ENCODE measurements at regions not wholly inside any gene's neighbourhood (a gene's known extent, or its start where the extent isn't known, plus 50 kb on each side); places are given as distances from the start of the nearest gene placed in this dataset.
"Not testable (repeated sequence)": the region's sequence is repeated elsewhere in the genome, so short reads cannot be mapped to it uniquely, and the experiment has no call there.

DNA sequence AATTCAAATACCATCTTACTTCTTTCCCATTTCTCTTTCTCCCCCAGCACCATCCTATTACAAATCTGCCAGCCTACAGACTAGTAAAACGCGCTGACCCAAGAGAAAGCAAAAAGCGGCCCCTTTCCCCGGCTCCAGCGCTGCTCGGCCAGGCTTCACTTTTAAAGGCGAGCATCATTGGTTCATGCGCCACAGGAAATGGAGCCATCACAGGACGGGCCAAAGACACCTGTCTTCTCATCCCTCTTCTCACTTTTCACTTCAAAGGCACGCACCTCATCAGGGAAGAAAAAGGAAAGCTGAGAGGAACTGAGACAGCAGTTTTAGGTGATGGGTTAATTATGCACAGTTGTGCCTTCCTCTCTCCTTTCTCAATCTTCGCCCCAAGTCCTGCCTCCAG is 664.2 kb upstream of the USP24 start:
- H3K4me2 ChIP-seq (ENCODE audit: low read length): no peak overlapping the region
- H3K9ac ChIP-seq (ENCODE audit: low read depth, low read length): no peak overlapping the region
- H3K4me3 ChIP-seq (ENCODE audit: low read length): no peak overlapping the region
- H3K4me1 ChIP-seq (ENCODE audit: control insufficient read depth, insufficient read depth, low read length): no peaks in the 10 kb centered on the region
- no peaks in the 10 kb centered on the region for H3K27me3 ChIP-seq (ENCODE audit: control insufficient read depth, insufficient read depth, low read length)
- H3K9me3 ChIP-seq (replicated peaks; ENCODE audit: low read length): no peaks in the 10 kb centered on the region
- H3K36me3 ChIP-seq (ENCODE audit: insufficient read depth, low read length): no peaks in the 10 kb centered on the region

DNA sequence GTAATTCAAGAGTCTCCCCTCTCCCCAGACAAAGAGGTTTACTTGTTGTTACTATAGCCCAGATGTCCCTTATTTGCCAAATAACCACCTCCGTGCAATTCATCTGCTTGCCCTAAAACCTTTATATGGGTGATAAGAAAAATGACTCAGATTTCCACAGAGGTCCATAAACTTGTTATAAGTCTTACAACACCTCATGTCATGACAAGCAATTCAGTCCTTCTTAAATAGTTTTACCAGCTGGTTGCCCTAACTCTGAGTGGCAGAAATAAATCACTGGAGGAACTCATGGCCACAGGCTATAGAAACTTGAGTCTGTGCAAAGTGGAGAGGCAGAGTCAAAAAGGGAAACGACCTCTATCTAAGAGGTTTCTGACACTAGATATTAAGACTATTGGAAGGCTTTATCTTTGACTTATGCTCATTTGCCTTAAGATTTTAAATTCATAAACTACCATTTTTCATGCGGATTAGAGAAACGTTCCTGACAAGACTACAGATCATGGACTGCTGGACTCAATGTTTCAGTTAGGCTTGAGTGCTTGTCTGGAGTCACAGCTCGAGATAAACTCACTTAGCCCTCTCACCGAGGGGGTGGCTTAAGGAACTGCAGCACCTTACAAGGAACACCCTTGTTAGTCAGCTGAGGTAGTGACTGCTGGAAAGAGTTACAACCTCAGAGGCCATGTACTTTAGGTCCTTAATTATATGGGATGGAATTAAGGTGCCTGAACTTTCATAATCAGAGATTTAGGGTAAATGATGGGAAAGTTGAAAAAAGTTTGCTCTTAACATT is 662.5 kb upstream of the USP24 start:
- no peaks in the 10 kb centered on the region for H3K9me3 ChIP-seq (replicated peaks; ENCODE audit: low read length)
- no peaks in the 10 kb centered on the region for H3K4me1 ChIP-seq (ENCODE audit: control insufficient read depth, insufficient read depth, low read length)
- H3K4me2 ChIP-seq (ENCODE audit: low read length): no peak overlapping the region
- no peak overlapping the region for H3K9ac ChIP-seq (ENCODE audit: low read depth, low read length)
- no peaks in the 10 kb centered on the region for H3K27me3 ChIP-seq (ENCODE audit: control insufficient read depth, insufficient read depth, low read length)
- H3K36me3 ChIP-seq (ENCODE audit: insufficient read depth, low read length): no peaks in the 10 kb centered on the region
- no peak overlapping the region for H3K4me3 ChIP-seq (ENCODE audit: low read length)

DNA sequence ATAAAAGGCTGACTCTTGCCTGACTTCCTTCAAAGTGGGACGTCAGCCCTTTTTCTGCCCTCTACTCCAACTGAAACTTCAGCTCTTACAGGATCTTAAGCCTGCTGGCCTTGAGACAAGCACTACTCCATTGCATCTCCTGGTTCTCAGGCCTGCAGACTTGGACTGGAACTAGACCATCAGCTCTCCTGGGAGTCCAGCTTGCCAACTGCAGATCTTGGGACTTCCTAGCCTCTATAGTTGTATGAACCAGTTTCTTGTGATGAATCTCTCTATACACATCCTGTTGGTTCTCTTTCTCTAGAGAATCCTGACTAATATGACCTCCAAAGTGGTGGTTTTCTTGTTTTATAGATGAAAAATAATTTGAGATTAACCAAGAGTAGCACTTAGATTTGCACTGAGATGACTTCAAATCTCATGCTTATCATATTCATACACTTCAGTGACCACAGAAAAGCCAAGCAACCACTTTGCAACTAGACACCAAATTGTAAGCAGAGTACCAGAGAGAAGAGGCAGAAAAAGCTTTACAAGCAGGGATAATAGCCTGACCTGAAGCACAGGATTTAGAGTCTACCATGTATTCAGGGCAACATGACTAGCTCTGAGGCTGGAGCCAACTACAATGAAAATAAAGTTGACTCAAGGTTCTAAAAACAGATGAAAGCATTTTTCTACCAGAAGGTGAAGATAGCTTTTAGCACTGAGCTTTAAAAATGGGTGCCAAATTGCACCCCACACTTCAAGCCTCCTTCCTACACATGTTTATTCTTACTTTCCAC is 661.3 kb upstream of the USP24 start:
- no peak overlapping the region for H3K4me3 ChIP-seq (ENCODE audit: low read length)
- no peaks in the 10 kb centered on the region for H3K27me3 ChIP-seq (ENCODE audit: control insufficient read depth, insufficient read depth, low read length)
- no peak overlapping the region for H3K4me2 ChIP-seq (ENCODE audit: low read length)
- H3K9ac ChIP-seq (ENCODE audit: low read depth, low read length): no peak overlapping the region
- H3K36me3 ChIP-seq (ENCODE audit: insufficient read depth, low read length): no peaks in the 10 kb centered on the region
- no peaks in the 10 kb centered on the region for H3K4me1 ChIP-seq (ENCODE audit: control insufficient read depth, insufficient read depth, low read length)
- H3K9me3 ChIP-seq (replicated peaks; ENCODE audit: low read length): no peaks in the 10 kb centered on the region

DNA sequence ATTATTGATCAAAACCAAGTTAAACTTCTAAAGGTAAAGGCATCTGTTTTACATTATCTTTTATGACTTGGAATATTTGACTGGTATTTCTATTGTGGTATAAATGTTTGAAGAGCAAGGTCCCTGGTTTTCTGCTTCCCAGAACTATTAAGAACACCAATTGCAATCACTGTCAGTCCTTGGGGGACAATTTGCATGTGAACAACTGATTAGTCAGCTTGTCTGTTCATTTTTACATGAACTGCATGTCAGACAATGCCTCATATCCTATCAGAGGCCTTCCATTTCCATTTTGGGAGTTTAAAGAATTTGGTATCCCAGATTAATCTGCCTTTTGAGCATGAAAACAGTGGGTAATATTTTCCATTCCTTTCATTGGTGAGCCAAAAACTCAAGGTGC is 654.9 kb upstream of the USP24 start:
- H3K9me3 ChIP-seq (replicated peaks; ENCODE audit: low read length): no peaks in the 10 kb centered on the region
- no peaks in the 10 kb centered on the region for H3K27me3 ChIP-seq (ENCODE audit: control insufficient read depth, insufficient read depth, low read length)
- H3K4me3 ChIP-seq (ENCODE audit: low read length): no peak overlapping the region
- no peak overlapping the region for H3K9ac ChIP-seq (ENCODE audit: low read depth, low read length)
- H3K36me3 ChIP-seq (ENCODE audit: insufficient read depth, low read length): no peaks in the 10 kb centered on the region
- H3K4me1 ChIP-seq (ENCODE audit: control insufficient read depth, insufficient read depth, low read length): peaks cover 17% of the 10 kb centered on the region
- H3K4me2 ChIP-seq (ENCODE audit: low read length): no peak overlapping the region

DNA sequence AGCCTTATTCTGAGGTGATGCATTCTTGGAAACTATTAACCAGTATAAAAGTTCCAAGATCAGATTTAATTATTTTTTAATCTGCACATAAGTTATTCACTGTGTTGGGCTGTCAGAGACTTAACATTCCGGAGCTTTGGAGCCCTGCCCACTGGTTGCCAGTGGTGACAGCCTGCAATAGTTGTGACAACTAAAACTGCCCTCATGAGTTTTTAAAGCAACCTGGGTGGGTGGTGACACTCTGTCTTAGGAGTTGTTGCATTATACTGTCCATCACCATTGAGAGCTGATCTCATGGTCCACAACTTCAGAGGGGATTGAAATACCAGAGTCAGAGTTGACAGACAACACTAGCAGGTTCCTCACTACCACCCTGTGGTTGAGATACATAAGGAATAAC is 653.9 kb upstream of the USP24 start:
- H3K9ac ChIP-seq (ENCODE audit: low read depth, low read length): no peak overlapping the region

DNA sequence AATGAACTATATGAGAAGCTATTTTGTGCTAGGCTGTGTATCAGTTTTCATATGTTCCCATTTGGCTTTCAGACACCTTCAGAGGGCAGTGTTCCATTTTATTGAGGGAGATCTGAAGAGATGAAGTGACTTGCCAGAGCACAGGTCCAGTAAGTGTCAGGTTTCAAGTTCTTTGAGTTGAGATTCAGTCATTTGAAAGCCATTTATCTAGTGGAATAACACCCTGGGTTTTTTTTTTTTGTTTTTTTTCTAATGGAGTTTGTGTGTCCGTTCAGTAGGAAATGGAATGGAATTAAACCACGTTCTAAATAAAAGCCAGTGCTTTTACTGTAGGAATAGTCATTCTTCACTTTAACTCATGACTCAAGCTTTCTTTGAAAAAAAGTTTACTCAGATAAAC is 652.9 kb upstream of the USP24 start:
- H3K4me3 ChIP-seq (ENCODE audit: low read length): no peak overlapping the region
- no peaks in the 10 kb centered on the region for H3K9me3 ChIP-seq (replicated peaks; ENCODE audit: low read length)
- H3K4me2 ChIP-seq (ENCODE audit: low read length): no peak overlapping the region
- peaks cover 17% of the 10 kb centered on the region for H3K4me1 ChIP-seq (ENCODE audit: control insufficient read depth, insufficient read depth, low read length)
- H3K9ac ChIP-seq (ENCODE audit: low read depth, low read length): no peak overlapping the region
- no peaks in the 10 kb centered on the region for H3K36me3 ChIP-seq (ENCODE audit: insufficient read depth, low read length)
- H3K27me3 ChIP-seq (ENCODE audit: control insufficient read depth, insufficient read depth, low read length): no peaks in the 10 kb centered on the region

More for the DNA sequence above, 653.9 kb upstream of the USP24 start:
- H3K9me3 ChIP-seq (replicated peaks; ENCODE audit: low read length): no peaks in the 10 kb centered on the region
- H3K4me2 ChIP-seq (ENCODE audit: low read length): no peak overlapping the region
- H3K36me3 ChIP-seq (ENCODE audit: insufficient read depth, low read length): no peaks in the 10 kb centered on the region
- no peaks in the 10 kb centered on the region for H3K27me3 ChIP-seq (ENCODE audit: control insufficient read depth, insufficient read depth, low read length)
- no peak overlapping the region for H3K4me3 ChIP-seq (ENCODE audit: low read length)
- peaks cover 17% of the 10 kb centered on the region for H3K4me1 ChIP-seq (ENCODE audit: control insufficient read depth, insufficient read depth, low read length)

DNA sequence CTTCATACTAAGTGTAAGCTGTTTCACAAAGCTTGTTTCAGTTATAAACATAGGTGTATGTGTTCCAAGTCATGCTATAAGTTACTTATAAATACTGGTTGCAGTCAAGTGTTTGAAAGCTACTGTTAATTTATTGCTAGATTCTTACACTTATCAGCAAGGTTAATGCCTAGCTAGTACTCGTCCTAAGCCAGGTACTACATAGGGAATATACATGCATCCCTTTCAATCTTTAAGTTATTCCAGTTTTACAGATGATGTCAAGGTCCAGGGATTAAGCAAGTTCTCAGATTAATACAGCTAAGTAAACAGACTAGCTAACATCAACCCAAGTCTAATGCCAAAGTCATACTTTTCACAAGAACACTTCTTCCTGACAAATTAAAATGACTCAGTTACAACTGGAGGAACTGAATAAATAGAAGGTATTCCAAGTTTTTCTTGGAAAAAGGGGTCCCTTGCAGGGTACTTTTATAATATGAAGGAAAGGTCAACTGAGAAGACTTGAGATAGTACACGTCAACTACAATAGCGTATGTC is 652.2 kb upstream of the USP24 start:
- Histone ChIP-seq H3K4me3 (ENCODE audit: low read length) (no peak overlapping the region), H3K36me3 (ENCODE audit: insufficient read depth, low read length) (no peaks in the 10 kb centered on the region), H3K9ac (ENCODE audit: low read depth, low read length) (no peak overlapping the region), H3K9me3 (replicated peaks; ENCODE audit: low read length) (no peaks in the 10 kb centered on the region), H3K4me2 (ENCODE audit: low read length) (no peak overlapping the region), H3K27me3 (ENCODE audit: control insufficient read depth, insufficient read depth, low read length) (no peaks in the 10 kb centered on the region), H3K4me1 (ENCODE audit: control insufficient read depth, insufficient read depth, low read length) (peaks cover 17% of the 10 kb centered on the region)

DNA sequence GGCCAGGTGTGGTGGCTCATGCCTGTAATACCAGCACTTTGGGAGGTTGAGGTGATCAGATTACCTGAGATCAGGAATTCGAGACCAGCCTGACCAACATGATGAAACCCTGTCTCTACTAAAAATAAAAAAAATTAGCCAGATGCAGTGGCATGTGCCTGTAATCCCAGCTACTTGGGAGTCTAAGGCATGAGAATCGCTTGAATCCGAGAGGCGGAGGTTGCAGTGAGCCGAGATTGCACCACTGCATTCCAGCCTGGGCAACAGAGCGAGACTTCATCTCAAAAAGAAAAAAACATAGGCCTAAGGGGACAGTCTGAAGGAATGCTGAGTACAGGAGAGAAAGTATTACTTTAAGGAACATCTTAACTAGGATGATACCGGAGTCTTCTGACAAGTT is 650.6 kb upstream of the USP24 start:
- H3K9ac ChIP-seq (ENCODE audit: low read depth, low read length); H3K36me3 ChIP-seq (ENCODE audit: insufficient read depth, low read length); H3K27me3 ChIP-seq (ENCODE audit: control insufficient read depth, insufficient read depth, low read length); H3K9me3 ChIP-seq (replicated peaks; ENCODE audit: low read length); H3K4me2 ChIP-seq (ENCODE audit: low read length); H3K4me3 ChIP-seq (ENCODE audit: low read length): not testable (repeated sequence)
- peaks cover 17% of the 10 kb centered on the region for H3K4me1 ChIP-seq (ENCODE audit: control insufficient read depth, insufficient read depth, low read length)

DNA sequence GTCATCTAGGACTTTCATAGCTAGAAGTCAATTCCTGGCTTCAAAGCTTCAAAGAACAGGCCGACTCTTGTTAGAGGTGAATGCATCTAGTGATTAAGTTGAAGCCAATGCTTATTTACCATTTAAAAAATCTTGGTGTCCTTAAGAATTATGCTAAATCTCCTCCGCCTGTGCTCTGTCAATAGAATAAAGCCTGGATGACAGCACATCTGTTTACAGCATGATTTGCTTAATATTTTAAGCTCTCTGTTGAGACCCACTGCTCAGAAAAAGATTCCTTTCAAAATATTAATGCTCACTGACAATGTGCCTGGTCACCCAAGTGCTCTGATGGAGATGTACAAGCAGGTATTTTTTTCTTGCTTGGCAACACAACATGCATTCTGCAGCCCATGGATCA is 649.1 kb upstream of the USP24 start:
- Histone ChIP-seq H3K9ac (ENCODE audit: low read depth, low read length) (no peak overlapping the region), H3K9me3 (replicated peaks; ENCODE audit: low read length) (no peaks in the 10 kb centered on the region), H3K36me3 (ENCODE audit: insufficient read depth, low read length) (no peaks in the 10 kb centered on the region), H3K27me3 (ENCODE audit: control insufficient read depth, insufficient read depth, low read length) (no peaks in the 10 kb centered on the region), H3K4me1 (ENCODE audit: control insufficient read depth, insufficient read depth, low read length) (peaks cover 11% of the 10 kb centered on the region), H3K4me2 (ENCODE audit: low read length) (no peak overlapping the region), H3K4me3 (ENCODE audit: low read length) (no peak overlapping the region)

DNA sequence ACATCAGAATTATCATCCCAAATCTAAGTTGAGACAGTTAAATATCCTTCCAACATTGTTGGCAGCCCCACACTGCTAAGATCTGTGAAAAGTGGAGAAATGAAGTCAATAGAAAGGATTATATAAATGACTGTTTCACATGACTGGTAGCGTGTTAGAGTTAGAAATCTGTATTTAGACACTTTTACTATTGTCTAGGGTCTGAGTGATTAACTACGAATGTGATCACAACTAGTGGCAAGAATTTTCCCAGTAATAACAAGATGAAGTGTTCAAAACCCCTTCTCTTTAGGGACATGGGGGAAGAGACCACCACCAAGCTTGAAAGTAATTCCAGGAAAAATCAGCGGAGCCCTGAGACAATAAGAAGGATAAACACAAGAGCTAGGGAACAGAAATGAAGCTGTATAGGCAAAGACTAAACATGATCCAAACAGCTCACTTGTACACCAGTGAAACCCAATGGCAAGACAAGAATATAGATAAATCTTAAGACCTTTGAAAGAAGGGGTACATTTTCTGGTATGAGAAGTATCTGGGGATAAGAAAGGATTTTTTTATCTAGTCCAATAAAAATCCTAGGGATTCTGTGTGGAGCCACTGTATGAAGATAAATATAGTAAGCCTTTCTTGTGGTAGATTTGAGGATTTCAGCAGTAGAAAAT is 646.6 kb upstream of the USP24 start:
- Histone ChIP-seq H3K9me3 (replicated peaks; ENCODE audit: low read length) (no peaks in the 10 kb centered on the region), H3K9ac (ENCODE audit: low read depth, low read length) (no peak overlapping the region), H3K27me3 (ENCODE audit: control insufficient read depth, insufficient read depth, low read length) (no peaks in the 10 kb centered on the region), H3K4me1 (ENCODE audit: control insufficient read depth, insufficient read depth, low read length) (no peaks in the 10 kb centered on the region), H3K4me2 (ENCODE audit: low read length) (no peak overlapping the region), H3K36me3 (ENCODE audit: insufficient read depth, low read length) (no peaks in the 10 kb centered on the region), H3K4me3 (ENCODE audit: low read length) (no peak overlapping the region)

DNA sequence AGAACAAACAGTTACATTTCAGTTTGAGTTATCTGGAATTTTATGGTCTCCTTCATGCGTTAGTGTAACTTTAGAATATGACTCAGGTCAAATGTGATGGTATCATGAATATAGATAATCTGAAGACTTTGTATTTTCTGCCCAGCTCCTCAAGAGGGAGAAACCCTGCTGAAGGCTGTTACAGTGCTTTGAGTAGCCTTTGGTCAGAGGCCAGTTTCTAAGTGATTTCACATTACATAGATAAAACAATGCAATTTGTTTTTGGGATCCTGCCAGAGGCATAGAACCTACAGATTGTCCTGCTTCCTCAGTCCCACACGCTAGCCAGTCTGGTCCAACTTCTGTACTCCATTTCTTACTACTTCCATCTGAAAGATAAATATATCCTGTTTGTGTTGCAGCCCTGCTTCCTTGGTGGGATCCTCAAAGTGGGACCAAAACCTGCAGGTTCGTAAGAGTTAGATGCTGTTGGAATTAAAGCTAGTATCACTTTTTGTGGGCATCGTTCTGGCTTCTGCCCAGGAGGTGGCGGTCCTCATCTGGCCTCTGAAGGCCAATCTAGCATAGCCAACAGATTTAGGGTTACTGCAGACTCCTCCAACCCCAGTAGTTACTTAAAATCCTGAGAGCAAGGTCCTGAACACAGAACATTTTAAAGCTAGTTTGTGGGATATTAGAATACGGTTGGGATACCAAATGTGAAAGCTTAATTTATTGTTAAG is 645.8 kb upstream of the USP24 start:
- Histone ChIP-seq H3K9me3 (replicated peaks; ENCODE audit: low read length) (no peaks in the 10 kb centered on the region), H3K4me2 (ENCODE audit: low read length) (no peak overlapping the region), H3K9ac (ENCODE audit: low read depth, low read length) (no peak overlapping the region), H3K27me3 (ENCODE audit: control insufficient read depth, insufficient read depth, low read length) (no peaks in the 10 kb centered on the region), H3K4me3 (ENCODE audit: low read length) (no peak overlapping the region), H3K36me3 (ENCODE audit: insufficient read depth, low read length) (no peaks in the 10 kb centered on the region), H3K4me1 (ENCODE audit: control insufficient read depth, insufficient read depth, low read length) (no peaks in the 10 kb centered on the region)
